Middle frontal gyrus (tissue), 1 donor: ENCODE measurements at regions not wholly inside any gene's neighbourhood (a gene's known extent, or its start where the extent isn't known, plus 50 kb on each side); places are given as distances from the start of the nearest gene placed in this dataset.
"Not testable (repeated sequence)": the region's sequence is repeated elsewhere in the genome, so short reads cannot be mapped to it uniquely, and the experiment has no call there.

Experiments
- DNase-seq: peaks from one replicate; pipeline ENCODE4 v3.0.0-alpha.2; 2015; ENCODE audit warnings: low spot score; ENCODE audit errors: extremely low spot score

DNA sequence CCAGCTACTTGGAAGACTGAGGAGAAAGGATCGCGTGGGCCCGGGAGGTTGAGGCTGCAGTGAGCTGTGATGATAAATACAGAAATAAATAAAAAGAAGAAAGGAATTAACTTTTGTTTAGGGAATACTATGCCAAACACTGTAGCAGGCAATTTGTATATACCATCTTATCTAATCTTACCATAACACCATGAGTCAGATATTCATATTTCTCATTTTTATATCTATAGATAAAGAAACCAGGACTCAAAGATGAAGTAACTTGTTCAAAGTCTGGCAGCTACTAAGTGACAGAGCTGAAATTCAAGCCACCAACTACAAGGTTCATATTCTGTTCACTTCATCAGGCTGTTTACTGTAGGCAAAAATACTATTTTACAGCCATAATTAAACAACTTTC lies 119.2 kb upstream of the SLC39A10 start:
- no peak for DNase-seq

DNA sequence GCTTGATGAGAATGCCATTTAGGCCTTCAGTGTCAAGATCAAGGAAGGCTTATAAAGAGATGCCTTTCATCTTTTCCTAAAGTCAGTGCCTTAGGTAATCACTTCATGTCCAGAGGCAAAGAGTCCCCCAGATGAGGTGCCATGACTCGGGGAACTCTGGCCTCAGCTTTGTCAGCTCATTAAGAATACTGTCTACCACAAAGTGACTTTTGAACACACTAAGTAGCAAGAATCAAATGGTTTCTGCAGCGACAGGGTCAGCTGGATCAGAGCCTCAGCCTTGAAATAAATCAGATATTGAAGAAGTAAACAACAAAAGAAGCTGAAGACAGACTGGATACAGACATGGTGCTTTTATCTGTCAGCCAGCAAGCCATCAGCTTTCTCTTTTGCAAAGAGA lies 120.1 kb upstream of the SLC39A10 start:
- DNase-seq, result no peak

DNA sequence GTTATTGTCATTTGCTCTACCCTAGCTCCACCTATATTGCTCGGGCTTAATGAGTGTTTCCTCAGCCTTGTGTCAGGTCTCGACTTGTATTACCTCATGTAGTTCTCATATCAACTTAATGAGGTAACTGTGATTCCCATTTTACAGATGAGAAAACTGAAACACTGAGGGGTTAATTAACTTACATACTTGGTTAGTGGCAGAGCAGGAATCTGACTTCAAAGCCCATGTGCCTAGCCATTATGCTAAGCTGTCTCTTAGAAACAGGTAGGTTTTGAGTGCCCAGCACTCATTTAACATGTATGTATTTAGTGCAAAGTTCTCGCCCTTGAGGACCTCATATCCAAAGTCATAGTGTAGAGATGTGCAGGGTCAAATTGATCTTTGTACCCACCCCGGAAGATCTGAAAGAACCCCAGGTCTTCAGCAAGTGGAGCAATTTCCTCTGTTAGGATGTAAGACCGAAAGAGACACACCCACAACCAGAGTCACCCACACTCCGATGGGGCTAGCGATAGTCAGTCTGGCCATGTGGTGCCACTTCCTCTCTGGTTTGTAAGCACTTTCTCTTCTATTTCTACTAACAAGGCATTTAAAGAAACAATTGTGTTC lies 121.0 kb upstream of the SLC39A10 start:
- DNase-seq, result no peak

DNA sequence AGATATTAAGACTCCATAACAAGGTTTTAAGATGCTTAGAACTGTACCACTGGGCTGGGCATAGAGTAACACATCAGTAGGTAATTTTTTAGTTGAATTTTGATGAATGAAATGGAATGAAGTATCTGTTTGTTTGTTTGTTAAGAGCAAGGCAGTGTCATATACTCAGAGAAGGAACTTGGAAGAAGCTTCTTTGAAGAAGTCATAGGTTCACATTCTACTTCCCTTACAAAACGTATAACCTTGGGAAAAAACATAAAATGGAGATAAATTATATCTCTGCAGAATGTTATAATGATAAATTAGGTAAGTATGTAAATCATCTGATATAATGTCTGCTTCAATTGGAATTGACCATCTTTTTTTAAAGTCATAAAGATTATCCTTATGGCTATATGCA lies 122.1 kb upstream of the SLC39A10 start:
- no peak for DNase-seq

DNA sequence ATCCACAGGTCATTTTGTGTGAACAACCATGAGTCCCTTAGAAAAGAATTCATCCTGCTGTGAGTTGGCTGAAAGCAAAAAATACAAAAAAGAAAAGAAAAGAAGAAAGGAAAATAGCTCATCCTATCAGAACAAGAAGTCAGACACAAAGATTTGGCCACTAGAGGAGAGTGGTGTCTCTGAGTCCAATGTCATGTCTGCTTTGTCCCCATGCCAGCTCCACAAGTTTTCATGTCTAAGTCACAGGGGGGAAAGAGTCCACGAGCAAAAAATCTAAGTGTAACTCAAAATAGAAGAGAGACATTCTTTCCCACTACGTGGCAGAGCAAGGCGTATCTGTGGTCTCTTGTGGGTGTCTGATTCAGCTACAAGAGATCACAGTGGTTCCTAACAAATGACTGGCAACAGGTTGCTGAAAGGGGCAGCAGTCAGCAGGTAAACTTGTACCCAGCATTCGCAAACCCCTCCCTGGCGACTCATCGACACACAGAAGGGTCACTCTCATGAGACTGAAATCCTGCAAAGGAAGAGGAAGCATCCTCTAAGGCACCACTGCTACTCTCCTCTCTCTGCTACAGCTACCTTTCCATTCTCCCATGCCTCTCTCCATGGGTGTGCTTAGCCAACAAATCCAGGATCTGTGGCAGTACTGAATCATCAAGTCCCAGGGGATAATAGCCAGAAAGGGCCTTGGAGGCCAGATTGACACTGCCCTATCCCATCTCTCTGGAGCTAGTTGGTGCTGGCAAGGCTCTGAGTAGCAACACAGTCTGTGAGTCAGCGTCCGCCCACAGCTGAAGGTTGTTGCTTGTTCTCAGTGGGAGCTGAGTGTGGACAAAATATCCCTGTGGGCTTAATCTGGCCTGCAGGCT lies 123.0 kb upstream of the SLC39A10 start:
- peak; percentile 49 for DNase-seq

GRCh38 chr2:195532628-195533271 lies 124.3 kb upstream of the SLC39A10 start:
- DNase-seq, result no peak

DNA sequence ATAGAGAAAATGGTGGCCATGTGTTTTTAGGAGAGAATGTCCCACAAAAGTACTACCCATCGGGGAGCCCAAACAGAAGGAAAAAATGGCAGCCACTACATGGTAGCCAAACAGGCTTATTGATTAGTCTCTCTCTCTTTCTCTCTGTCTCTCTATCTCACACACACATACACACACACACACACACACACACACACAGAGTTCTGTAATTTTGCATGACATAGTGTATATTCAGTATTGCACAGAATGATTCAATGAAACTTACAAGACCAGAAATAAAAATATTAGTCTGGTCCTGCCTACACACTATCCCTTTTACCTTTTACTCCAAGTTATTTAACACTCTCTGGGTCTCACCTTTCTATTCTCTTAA lies 124.8 kb upstream of the SLC39A10 start:
- no peak for DNase-seq

DNA sequence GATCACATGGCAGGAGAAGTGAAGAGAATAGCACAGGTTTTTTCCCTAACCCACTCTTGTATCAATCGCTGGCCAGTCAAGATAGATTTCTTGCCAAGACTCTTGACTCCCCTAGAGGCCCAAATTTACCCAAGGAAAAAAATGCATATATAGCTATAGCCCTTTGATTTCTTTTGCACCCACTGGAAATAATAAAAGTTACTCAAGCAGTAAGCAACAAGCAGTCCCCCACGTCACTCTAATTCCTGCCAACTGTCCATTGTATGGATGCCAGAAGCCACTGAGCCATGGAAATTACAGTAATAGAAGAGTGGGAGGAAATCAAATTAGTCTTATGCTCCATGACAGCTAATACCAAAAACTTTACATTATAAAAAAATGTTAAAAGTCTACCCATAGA lies 125.3 kb upstream of the SLC39A10 start:
- DNase-seq, result no peak

GRCh38 chr2:195523242-195523641 lies 133.8 kb upstream of the SLC39A10 start:
- DNase-seq, result not testable (repeated sequence)

DNA sequence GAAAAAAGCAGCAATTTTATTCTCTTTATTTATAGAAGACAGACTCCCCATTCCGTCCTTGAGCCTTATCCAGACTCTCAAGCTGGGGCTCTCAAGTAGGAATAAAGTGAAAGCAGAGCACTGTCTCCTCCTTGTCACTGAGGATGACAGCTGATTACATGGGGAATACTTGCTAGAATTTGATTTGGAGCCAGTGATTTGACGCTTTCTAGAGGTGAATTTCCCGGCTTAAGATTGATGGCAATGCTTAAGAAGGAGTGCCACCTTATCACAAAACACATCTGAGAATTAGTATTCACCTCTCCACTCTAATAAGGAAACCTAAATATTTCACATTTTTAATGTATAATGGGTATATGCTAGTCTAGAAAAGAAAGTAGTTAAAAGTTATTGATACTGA lies 135.4 kb upstream of the SLC39A10 start:
- no peak for DNase-seq

GRCh38 chr2:195520671-195521155 lies 136.3 kb upstream of the SLC39A10 start:
- no peak for DNase-seq

DNA sequence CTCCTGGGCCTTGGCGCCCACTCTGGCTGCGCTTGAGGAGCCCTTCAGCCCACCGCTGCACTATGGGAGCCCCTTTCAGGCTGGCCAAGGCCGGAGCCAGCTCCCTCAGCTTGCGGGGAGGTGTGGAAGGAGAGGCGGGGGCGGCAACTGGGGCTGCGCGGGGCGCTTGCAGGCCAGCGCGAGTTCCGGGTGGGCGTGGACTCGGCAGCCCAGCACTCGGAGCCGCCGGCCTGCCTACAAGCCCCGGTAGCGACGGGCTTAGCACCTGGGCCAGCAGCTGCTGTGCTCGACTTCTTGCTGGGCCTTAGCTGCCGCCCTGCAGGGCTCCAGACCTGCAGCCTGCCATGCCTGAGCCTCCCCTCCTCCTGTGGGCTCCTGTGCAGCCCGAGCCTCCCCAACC lies 141.5 kb upstream of the SLC39A10 start:
- DNase-seq, result no peak

DNA sequence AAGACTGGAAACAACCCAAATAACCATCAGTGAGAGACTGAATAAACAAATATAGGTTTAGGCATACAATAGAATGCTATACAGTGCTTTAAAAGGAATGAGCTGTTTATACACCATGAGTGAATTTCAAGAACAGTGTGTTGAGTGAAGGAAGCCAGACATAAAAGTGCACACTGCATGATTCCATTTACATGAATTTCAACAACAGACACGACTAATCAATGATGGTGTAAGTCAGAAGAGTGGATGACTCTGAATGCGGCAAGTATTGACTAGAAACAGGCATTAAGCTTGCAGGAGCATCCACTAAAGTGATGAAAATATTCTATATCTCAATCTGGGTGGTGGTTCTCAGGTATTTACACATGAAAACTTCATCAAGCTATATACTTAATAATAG lies 142.7 kb upstream of the SLC39A10 start:
- no peak for DNase-seq

DNA sequence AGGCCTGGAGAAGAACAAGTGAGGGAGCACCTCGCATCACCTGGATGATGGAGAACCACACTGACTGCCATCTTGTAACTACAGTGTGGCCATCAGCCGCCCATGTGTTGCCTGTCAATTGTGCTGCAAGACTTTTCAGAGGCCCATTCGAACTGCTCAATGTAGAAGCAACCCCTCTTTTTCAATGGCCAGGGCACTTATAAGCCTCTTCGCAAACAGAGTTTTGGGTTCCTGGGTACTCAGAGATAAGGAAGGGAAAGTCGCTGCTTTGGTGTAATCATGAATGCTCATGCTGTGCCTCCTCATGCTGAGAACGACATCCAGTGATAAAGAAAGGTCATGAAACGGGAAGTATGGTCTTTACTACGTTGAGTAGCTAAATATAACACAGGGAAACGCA lies 143.9 kb upstream of the SLC39A10 start:
- no peak for DNase-seq

DNA sequence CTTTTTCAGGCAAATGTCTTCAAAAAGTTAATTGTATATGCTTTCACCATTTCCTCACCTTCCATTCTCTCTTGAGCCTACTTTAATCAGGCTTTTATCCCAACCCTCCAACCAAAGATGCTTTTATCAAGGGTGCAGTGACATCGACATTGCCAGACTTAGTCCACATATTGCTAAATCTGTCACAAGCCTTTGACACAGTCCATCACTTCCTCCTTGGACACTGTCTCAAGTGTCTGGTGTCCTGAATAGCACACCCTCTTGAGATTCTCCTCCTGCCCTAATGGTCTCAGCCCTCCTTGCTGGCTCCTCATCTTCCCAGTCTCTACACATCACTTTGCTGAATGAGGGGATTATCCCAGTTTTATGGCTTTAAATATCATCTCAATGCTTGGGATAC lies 147.5 kb upstream of the SLC39A10 start:
- no peak for DNase-seq

- DNase-seq, result no peak
Measured at GRCh38 chr2:195508139-195508455, 148.9 kb upstream of the SLC39A10 start.

DNA sequence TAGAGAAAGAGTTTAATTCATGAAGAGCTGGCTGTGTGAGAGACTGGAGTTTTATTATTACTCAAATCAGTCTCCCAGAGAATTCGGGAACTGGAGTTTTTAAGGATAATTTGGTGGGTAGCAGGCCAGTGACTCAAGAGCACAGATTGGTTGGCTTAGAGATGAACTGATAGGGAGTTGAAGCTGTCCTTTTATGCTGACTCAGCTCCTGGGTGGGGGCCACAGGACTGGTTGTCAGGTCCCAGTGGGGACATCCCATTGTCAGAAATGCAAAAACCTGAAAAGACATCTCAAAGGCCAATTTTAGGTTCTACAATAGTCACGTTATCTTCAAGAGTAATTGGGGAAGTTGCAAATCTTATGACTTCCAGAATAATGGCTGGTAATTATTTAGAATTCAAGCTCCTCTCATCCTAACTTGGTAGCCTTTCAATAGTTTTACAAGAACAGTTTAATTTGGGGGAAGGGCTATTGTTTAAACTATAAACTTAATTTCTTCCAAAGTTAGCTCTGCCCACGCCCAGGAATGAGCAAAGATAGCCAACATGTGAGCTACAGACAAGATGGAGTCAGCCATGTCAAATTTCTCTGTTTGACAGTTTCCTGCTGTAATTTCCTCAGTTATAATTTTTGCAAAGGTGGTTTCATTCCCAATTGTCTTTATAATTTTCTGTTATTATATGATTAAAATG lies 149.4 kb upstream of the SLC39A10 start:
- no peak for DNase-seq

GRCh38 chr2:195505701-195506100 lies 151.3 kb upstream of the SLC39A10 start:
- DNase-seq, result no peak

DNA sequence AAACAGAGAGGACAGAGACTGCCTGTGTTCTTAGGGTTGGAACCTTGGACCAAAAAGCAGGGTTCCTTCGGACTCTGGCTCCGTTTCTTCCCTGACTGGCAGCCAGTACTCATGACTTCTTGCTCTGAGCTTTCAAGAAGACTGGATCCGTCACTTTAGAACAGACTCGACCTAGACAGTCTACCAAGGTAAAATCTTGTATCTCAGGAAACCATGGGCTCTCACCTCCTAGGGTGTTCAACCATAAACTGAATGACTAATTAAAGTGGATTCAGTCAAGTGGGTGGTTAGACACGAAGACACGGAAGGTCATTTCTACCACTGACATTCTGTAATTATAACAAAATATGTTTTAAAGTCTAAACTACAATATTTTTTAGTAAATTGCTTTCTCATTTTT lies 153.8 kb upstream of the SLC39A10 start:
- DNase-seq, result no peak

DNA sequence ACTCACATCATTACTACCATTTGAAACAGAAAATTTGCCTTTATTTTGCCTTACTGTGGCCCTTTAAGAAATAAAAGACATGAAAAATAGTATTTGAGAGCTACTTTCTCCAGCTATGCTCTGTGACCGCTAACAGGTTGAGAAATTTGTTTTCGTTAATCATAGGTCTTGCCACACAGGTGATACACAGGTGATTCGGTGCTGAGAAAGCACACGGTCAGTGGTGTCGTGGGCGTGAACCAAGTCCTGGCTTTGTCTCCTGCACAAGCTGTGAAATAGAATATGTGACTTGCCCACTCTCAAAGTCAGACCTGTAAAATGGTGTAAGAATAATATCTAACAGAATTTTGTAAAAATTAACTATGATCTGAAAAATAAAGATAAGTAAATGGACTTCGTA lies 155.3 kb upstream of the SLC39A10 start:
- no peak for DNase-seq

DNA sequence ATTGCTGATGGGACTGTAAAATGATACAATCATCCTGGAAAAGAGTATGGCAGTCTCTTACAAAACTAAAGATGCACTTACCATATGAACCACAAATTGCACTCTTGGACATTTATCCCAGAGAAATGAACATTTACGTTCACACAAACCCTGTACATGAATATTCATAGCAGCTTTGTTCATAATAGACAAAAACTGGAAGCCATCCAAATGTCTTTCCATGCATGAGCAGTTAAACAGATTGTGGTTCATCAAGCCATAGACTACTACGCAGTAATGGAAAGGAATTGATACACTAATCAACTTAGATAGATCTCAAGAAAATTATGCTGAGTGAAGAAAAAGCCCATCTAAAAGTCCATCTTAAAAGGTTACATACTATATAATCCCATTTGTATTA lies 156.1 kb upstream of the SLC39A10 start:
- no peak for DNase-seq
